Ovary (tissue), 7 donors: ENCODE measurements at regions not wholly inside any gene's neighbourhood (a gene's known extent, or its start where the extent isn't known, plus 50 kb on each side); places are given as distances from the start of the nearest gene placed in this dataset.

Source experiments
- DNase-seq, 5 donors: peaks; one replicate each; pipeline ENCODE4 v3.0.0-alpha.2; 2019 to 2020
- H3K27ac ChIP-seq, 2 donors: fragments of 200-600 bp; one replicate each; pipeline versions ENCODE4 v1.5.1 to v1.8.0; 2019 to 2022
- H3K27me3 ChIP-seq: fragments of 200-600 bp; one replicate; pipeline ENCODE4 v1.8.0; 2022
- H3K36me3 ChIP-seq: fragments of 200-600 bp; sonication (generic); one replicate; pipeline ENCODE4 v1.5.1; 2019
- H3K4me1 ChIP-seq: one replicate; pipeline ENCODE4 v1.8.1; 2013; ENCODE audit warnings: mild to moderate bottlenecking, moderate library complexity; ENCODE audit not compliant: insufficient read depth
- H3K4me3 ChIP-seq: fragments of 200-600 bp; sonication (generic); one replicate; pipeline ENCODE4 v1.5.1; 2017
- H3K9me3 ChIP-seq, 2 donors: fragments of 200-600 bp in 1 of 2; sonication (generic) in 1 of 2; one replicate each; pipeline versions ENCODE4 v1.5.1 to v1.8.1; 2013 to 2019; ENCODE audit warnings: mild to moderate bottlenecking in 1 of 2, moderate library complexity in 1 of 2
- CTCF ChIP-seq, 3 donors: fragments of 450-650 bp in 2 of 3; fragments of 200-600 bp in 1 of 3; IDR thresholded peaks; one replicate each; pipeline versions ENCODE4 v1.5.1 to v1.8.0; 2016 to 2022; ENCODE audit warnings: antibody characterized with exemption in 3 of 3, mild to moderate bottlenecking in 1 of 3
- EP300 ChIP-seq: sonication (generic); formaldehyde crosslinking; IDR thresholded peaks from one replicate; pipeline ENCODE4 v1.6.1; 2017; ENCODE audit warnings: antibody characterized with exemption
- POLR2A ChIP-seq: fragments of 450-650 bp; IDR thresholded peaks from one replicate; pipeline ENCODE4 v1.6.1; 2017; ENCODE audit warnings: antibody characterized with exemption, mild to moderate bottlenecking, moderate library complexity
- WGBS, 3 donors: extraction: QIAGEN DNeasy Blood & Tissue Kit in 1 of 3; methylation state at CpG; one replicate each; pipeline versions ENCODE4 v1.1.5 to v1.1.7; 2013 to 2017; 5-methylcytosine and 5-hydroxymethylcytosine counted together
- intact Hi-C, 4 donors: fragments of 100-400 bp; cut with DNase I; formaldehyde crosslinking; loops; one replicate each; pipeline versions ENCODE4 v1.11.0 to v1.15.1; 2022 to 2023
- donor health status: DM: no; HTN: no; CAD: no; lungs with moderate emphysema.
- donor health status: DM: no; HTN: no; CAD: no.
- donor health status: Bipolar disorder and iron deficiency.
- donor health status: DM: no; HTN: no; CAD: no.
- donor health status: DM: yes; HTN: yes; CAD: no.

- Histone ChIP-seq H3K36me3 (no peaks in the 10 kb centered on the region), H3K27ac (no peak overlapping the region)
These were observed 206.2 kb upstream of the TCF21 start for GRCh38 chr6:133682506-133683307.

GRCh38 chr6:133683308-133683580 is 205.7 kb upstream of the TCF21 start:
- H3K27me3 ChIP-seq, result no peaks in the 10 kb centered on the region
- intact Hi-C loops, result no loop called here
- 64 to 79% (median 68%) methylated on average over 1 of the region's 1 CpG for WGBS, 3 donors

More at GRCh38 chr6:133682506-133683307, 206.2 kb upstream of the TCF21 start:
- WGBS, 3 donors, result 73 to 76% (median 73%) methylated on average over 5 of the region's 5 CpGs
- DNase-seq, result no peak
- H3K4me1 ChIP-seq, result no peaks in the 10 kb centered on the region
- TF ChIP-seq EP300, result no peak
- no peak for TF ChIP-seq POLR2A
- TF ChIP-seq CTCF (IDR thresholded peaks at IDR 0.05), result no peak
- intact Hi-C loops, result no loop called here
- no peak overlapping the region for H3K4me3 ChIP-seq
- no peaks in the 10 kb centered on the region for H3K9me3 ChIP-seq
- H3K27me3 ChIP-seq, result no peaks in the 10 kb centered on the region

GRCh38 chr6:133683606-133684005 is 205.3 kb upstream of the TCF21 start:
- H3K4me1 ChIP-seq, result no peaks in the 10 kb centered on the region
- no peak overlapping the region for H3K4me3 ChIP-seq
- intact Hi-C loops, result no loop called here
- no peaks in the 10 kb centered on the region for H3K36me3 ChIP-seq
- TF ChIP-seq POLR2A, result no peak
- no peak for TF ChIP-seq CTCF (IDR thresholded peaks at IDR 0.05)
- TF ChIP-seq EP300, result no peak
- no peaks in the 10 kb centered on the region for H3K27me3 ChIP-seq
- no peak for DNase-seq
- 34 to 45% (median 41%) methylated on average over 2 of the region's 2 CpGs for WGBS, 3 donors
- no peaks in the 10 kb centered on the region for H3K9me3 ChIP-seq
- H3K27ac ChIP-seq, result no peak overlapping the region

More at GRCh38 chr6:133683308-133683580, 205.7 kb upstream of the TCF21 start:
- TF ChIP-seq CTCF (IDR thresholded peaks at IDR 0.05) (no peak), POLR2A (no peak), EP300 (no peak)
- H3K36me3 ChIP-seq, result no peaks in the 10 kb centered on the region
- H3K9me3 ChIP-seq, result no peaks in the 10 kb centered on the region
- H3K27ac ChIP-seq, result no peak overlapping the region
- no peak for DNase-seq
- H3K4me1 ChIP-seq, result no peaks in the 10 kb centered on the region
- no peak overlapping the region for H3K4me3 ChIP-seq

- no peak for DNase-seq
- no peaks in the 10 kb centered on the region for H3K9me3 ChIP-seq
- no peaks in the 10 kb centered on the region for H3K4me1 ChIP-seq
- H3K27ac ChIP-seq, result no peak overlapping the region
- TF ChIP-seq POLR2A (no peak), CTCF (IDR thresholded peaks at IDR 0.05) (no peak), EP300 (no peak)
- intact Hi-C loops, result no loop called here
- 95 to 96% (median 96%) methylated on average over 5 of the region's 5 CpGs for WGBS, 3 donors
- H3K4me3 ChIP-seq, result no peak overlapping the region
- no peaks in the 10 kb centered on the region for H3K36me3 ChIP-seq
- no peaks in the 10 kb centered on the region for H3K27me3 ChIP-seq
These were observed 200.0 kb upstream of the TCF21 start for GRCh38 chr6:133688705-133689492.
